Heart left ventricle (tissue), 16 donors: ENCODE measurements at regions not wholly inside any gene's neighbourhood (a gene's known extent, or its start where the extent isn't known, plus 50 kb on each side); places are given as distances from the start of the nearest gene placed in this dataset.
"Not testable (repeated sequence)": the region's sequence is repeated elsewhere in the genome, so short reads cannot be mapped to it uniquely, and the experiment has no call there.

Experiments
- ATAC-seq, 4 donors: fragments of 200-7000 bp; cut with Tn5 transposase; one replicate each; pipeline ENCODE4 v1.9.1; 2020 to 2022; ENCODE audit warnings: moderate library complexity in 4 of 4, mild to moderate bottlenecking in 3 of 4, moderate number of reproducible peaks in 1 of 4
- DNase-seq, 5 donors: peaks; one replicate each; pipeline ENCODE4 v3.0.0-alpha.2; 2020
- H3K27ac ChIP-seq, 12 donors: fragments of 200-600 bp; sonication (generic) in 4 of 12; one replicate each; pipeline versions ENCODE4 v1.5.0 to v1.8.0; 2016 to 2022; ENCODE audit warnings: mild to moderate bottlenecking in 2 of 12
- H3K27me3 ChIP-seq, 9 donors: fragments of 200-600 bp; sonication (generic) in 2 of 9; one replicate each; pipeline versions ENCODE4 v1.5.1 to v1.8.0; 2016 to 2022; ENCODE audit warnings: mild to moderate bottlenecking in 3 of 9
- H3K36me3 ChIP-seq, 9 donors: fragments of 200-600 bp; sonication (generic) in 2 of 9; one replicate each; pipeline versions ENCODE4 v1.5.0 to v1.8.0; 2018 to 2022; ENCODE audit warnings: mild to moderate bottlenecking in 2 of 9
- H3K4me1 ChIP-seq, 12 donors: fragments of 200-600 bp; sonication (generic) in 4 of 12; one replicate each; pipeline versions ENCODE4 v1.5.0 to v1.8.0; 2016 to 2022; ENCODE audit warnings: mild to moderate bottlenecking in 3 of 12
- H3K4me3 ChIP-seq, 12 donors: fragments of 200-600 bp; sonication (generic) in 4 of 12; one replicate each; pipeline versions ENCODE4 v1.5.0 to v1.8.0; 2017 to 2022; ENCODE audit warnings: mild to moderate bottlenecking in 9 of 12, moderate library complexity in 4 of 12
- H3K9me3 ChIP-seq, 12 donors: fragments of 200-600 bp; sonication (generic) in 4 of 12; one replicate each; pipeline versions ENCODE4 v1.5.0 to v1.8.0; 2016 to 2022; ENCODE audit warnings: mild to moderate bottlenecking in 1 of 12
- CTCF ChIP-seq, 12 donors: fragments of 200-600 bp; sonication (generic) in 4 of 12; IDR thresholded peaks; one replicate each; pipeline versions ENCODE4 v1.5.0 to v1.8.0; 2018 to 2022; ENCODE audit warnings: antibody characterized with exemption in 12 of 12, mild to moderate bottlenecking in 5 of 12
- POLR2A ChIP-seq, 2 donors: fragments of 450-650 bp; IDR thresholded peaks; one replicate each; pipeline ENCODE4 v1.6.1; 2017; ENCODE audit warnings: antibody characterized with exemption in 2 of 2, mild to moderate bottlenecking in 2 of 2, moderate library complexity in 2 of 2
- WGBS, 4 donors: extraction: QIAGEN DNeasy Blood & Tissue Kit in 2 of 4; methylation state at CpG; one replicate each; pipeline versions ENCODE4 v1.1.5 to v1.1.7; 2013 to 2018; 5-methylcytosine and 5-hydroxymethylcytosine counted together
- intact Hi-C, 10 donors: fragments of 100-400 bp; cut with DNase I; formaldehyde crosslinking; loops; one replicate each; pipeline versions ENCODE4 v1.11.1 to v1.14.2; 2022
- donor health status: ischemic (EF 13 %, LVEDD 7.1; RV severe dilation, severe dysfunction).
- donor health status: healthy with polysubstance abuse.
- donor health status: DM: no; HTN: yes; CAD: no.
- donor health status: DM: no; HTN: no; CAD: no.
- donor health status: ischemic (EF 25% LVEDD 6.9; RV normal size, moderate dysfunction).
- donor health status: ischemic (EF 25% LVEDD 5.7; RV mildly dilated, moderate dysfunction).
- donor health status: healthy.
- donor health status: DM: yes; HTN: yes; CAD: no.
- donor health status: ischemic (EF 35%, LVEDD 5.7; RV mildly dilated, moderate dysfunction).
- donor health status: nonischemic (EF 11% LVEDD 7.7; RV severe dilation, severe dysfunction).
- donor health status: DM: yes; HTN: yes; CAD: no.
- donor health status: PGD.
- donor health status: ischemic (EF 29% LVEDD 5.4; RV normal size, mild dysfunction).
- donor health status: nonischemic (EF 23%, LVEDD 6.1; RV moderate dilation, normal function).

GRCh38 chr4:130738233-130738632, 1642.3 kb downstream of the C4orf33 start:
- DNase-seq, result peak in 1 of 5 donors; percentile 44
- WGBS, 4 donors, result 71 to 82% (median 74%) methylated on average over 2 to 3 of the region's 3 CpGs
- Histone ChIP-seq H3K9me3 (peaks cover 0 to 7% (median 0%) of the 10 kb centered on the region in 12 donors), H3K27ac (no peak overlapping the region), H3K27me3 (no peaks in the 10 kb centered on the region), H3K4me1 (no peaks in the 10 kb centered on the region), H3K36me3 (no peaks in the 10 kb centered on the region), H3K4me3 (no peak overlapping the region)
- no peak for TF ChIP-seq POLR2A (IDR thresholded peaks at IDR 0.05)
- TF ChIP-seq CTCF (IDR thresholded peaks at IDR 0.05), result no peak
- intact Hi-C loops, result no loop called here
- peak in 2 of 4 donors; percentile 28 to 38 for ATAC-seq

DNA sequence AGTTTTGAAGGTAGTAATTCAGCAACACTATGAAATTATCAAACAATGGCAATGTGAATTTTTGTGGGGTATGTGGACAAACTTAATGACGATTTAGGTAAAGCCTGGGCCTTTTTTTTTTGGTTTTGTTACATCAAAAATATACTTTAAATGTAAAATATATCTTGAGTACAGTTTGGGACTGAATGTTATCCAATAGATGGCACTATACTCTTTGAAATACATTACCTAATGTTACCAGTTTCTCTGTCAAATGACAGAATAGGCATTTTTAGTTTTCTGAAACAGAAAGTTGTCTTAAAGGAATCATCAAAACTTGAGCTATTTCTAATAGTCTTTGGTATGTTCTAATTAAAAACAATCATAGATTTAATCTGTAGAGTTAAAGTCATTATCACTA, 1651.9 kb downstream of the C4orf33 start:
- Histone ChIP-seq H3K4me3 (no peak overlapping the region), H3K9me3 (peaks cover 0 to 6% (median 0%) of the 10 kb centered on the region in 12 donors), H3K36me3 (no peaks in the 10 kb centered on the region), H3K27me3 (no peaks in the 10 kb centered on the region), H3K27ac (no peak overlapping the region), H3K4me1 (no peaks in the 10 kb centered on the region)
- 5 to 14% (median 10%) methylated on average over 1 of the region's 1 CpG for WGBS, 4 donors
- ATAC-seq (no peak), DNase-seq (no peak)
- intact Hi-C loops, result no loop called here
- TF ChIP-seq CTCF (IDR thresholded peaks at IDR 0.05) (peak in 3 of 12 donors; percentile 1 to 24 (median 22)), POLR2A (IDR thresholded peaks at IDR 0.05) (no peak)

GRCh38 chr4:130753926-130754325, 1658.0 kb downstream of the C4orf33 start:
- WGBS, 4 donors, result 83 to 89% (median 85%) methylated on average over 2 of the region's 2 CpGs
- intact Hi-C loops, result no loop called here

DNA sequence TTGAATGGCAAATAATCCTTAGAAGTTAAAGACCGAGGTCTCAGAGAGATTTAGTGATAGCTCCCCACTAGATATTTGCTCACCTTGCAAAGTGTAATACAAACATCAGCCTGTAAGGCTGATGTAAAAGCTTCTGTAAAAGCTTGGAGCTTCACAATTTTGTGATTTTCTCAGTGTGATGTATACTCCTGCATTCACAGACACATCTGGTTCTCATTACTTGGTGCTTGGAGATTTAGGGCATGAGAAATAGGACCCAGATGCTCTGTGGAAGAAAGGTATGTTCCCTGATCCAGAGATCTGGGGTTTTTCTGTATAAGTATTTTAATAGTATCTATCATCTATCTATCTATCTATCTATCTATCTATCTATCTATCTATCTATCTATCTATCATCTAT, 1664.3 kb downstream of the C4orf33 start:
- H3K27me3 ChIP-seq, result no peaks in the 10 kb centered on the region
- no peak for DNase-seq
- H3K4me1 ChIP-seq, result no peaks in the 10 kb centered on the region
- intact Hi-C loops, result no loop called here
- no peak overlapping the region for H3K4me3 ChIP-seq
- H3K36me3 ChIP-seq, result no peaks in the 10 kb centered on the region
- TF ChIP-seq POLR2A (IDR thresholded peaks at IDR 0.05), result no peak
- no peak for ATAC-seq
- H3K9me3 ChIP-seq, result no peaks in the 10 kb centered on the region
- WGBS, 4 donors, result 58 to 81% (median 71%) methylated on average over 1 of the region's 1 CpG
- no peak overlapping the region for H3K27ac ChIP-seq

More at GRCh38 chr4:130753926-130754325, 1658.0 kb downstream of the C4orf33 start:
- no peak for TF ChIP-seq CTCF (IDR thresholded peaks at IDR 0.05)
- no peak for TF ChIP-seq POLR2A (IDR thresholded peaks at IDR 0.05)
- Histone ChIP-seq H3K9me3 (no peaks in the 10 kb centered on the region), H3K27ac (no peak overlapping the region), H3K36me3 (no peaks in the 10 kb centered on the region), H3K27me3 (no peaks in the 10 kb centered on the region), H3K4me3 (no peak overlapping the region), H3K4me1 (no peaks in the 10 kb centered on the region)
- no peak for DNase-seq
- ATAC-seq, result no peak

GRCh38 chr4:130767384-130767783, 1671.4 kb downstream of the C4orf33 start:
- H3K4me3 ChIP-seq, intact Hi-C loops, H3K36me3 ChIP-seq, ATAC-seq, H3K27ac ChIP-seq, H3K4me1 ChIP-seq, DNase-seq, H3K9me3 ChIP-seq, H3K27me3 ChIP-seq: not testable (repeated sequence)
- 78 to 83% (median 80%) methylated on average over 6 of the region's 6 CpGs for WGBS, 4 donors

DNA sequence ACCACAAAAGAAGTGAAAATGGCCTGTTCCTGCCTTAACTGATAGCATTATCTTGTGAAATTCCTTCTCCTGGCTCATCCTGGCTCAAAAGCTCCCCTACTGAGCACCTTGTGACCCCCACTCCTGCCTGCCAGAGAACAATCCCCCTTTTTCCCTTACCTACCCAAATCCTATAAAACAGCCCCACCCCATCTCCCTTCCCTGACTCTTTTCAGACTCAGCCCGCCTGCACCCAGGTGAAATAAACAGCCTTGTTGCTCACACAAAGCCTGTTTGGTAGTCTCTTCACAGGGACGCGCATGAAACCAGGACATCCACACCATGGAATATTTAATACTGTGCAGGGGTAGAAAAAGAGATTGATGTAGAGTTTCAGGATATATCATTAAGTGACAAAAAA, 1677.0 kb downstream of the C4orf33 start:
- ATAC-seq, H3K36me3 ChIP-seq, H3K4me1 ChIP-seq, DNase-seq, H3K27ac ChIP-seq, H3K9me3 ChIP-seq, intact Hi-C loops, H3K27me3 ChIP-seq, H3K4me3 ChIP-seq: not testable (repeated sequence)
- 60 to 82% (median 69%) methylated on average over 3 of the region's 3 CpGs for WGBS, 4 donors
